C4-2B (cell line): ENCODE measurements at regions not wholly inside any gene's neighbourhood (a gene's known extent, or its start where the extent isn't known, plus 50 kb on each side); places are given as distances from the start of the nearest gene placed in this dataset.
A peak's percentile ranks its signal among the peaks of the same experiment; 100 is the strongest.

Experiments used
- H3K27ac ChIP-seq: fragments of 450-650 bp; 2 replicates; pipeline ENCODE4 v1.5.1; 2017
- CTCF ChIP-seq: fragments of 450-650 bp; conservative IDR thresholded peaks from 2 replicates; pipeline ENCODE4 v1.5.1; 2017; ENCODE audit warnings: mild to moderate bottlenecking
- ZFX ChIP-seq: fragments of 450-650 bp; IDR thresholded peaks from 2 replicates; pipeline ENCODE4 v1.6.1; 2017

DNA sequence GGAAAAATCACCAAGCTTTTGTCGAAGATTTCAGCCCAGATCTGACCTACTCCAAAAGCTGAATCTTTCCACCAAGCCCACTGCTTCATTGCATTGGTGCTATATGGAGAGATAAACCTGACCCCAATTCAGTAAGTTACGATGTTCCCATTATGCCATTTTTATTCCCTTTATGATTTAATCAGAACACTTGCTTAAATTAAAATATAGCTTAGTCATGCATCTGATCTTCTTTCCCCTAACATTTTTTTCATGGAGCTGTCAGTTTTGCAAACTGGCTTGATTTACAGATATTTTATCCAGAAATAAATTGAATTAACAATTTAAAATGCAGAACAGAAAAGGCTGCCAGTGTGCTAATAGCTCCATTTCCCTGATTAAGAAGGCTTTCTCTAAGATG, 503.5 kb upstream of the C1orf87 start:
- H3K27ac ChIP-seq, result no peak overlapping the region
- no peak for TF ChIP-seq CTCF
- TF ChIP-seq ZFX, result no peak

GRCh38 chr1:60575326-60575977, 501.9 kb upstream of the C1orf87 start:
- no peak overlapping the region for H3K27ac ChIP-seq
- no peak for TF ChIP-seq ZFX
- no peak for TF ChIP-seq CTCF

GRCh38 chr1:60573726-60574409, 500.3 kb upstream of the C1orf87 start:
- peak overlapping the region; percentile 80 for H3K27ac ChIP-seq
- TF ChIP-seq ZFX (no peak), CTCF (no peak)

- no peak overlapping the region for H3K27ac ChIP-seq
- no peak for TF ChIP-seq ZFX
- TF ChIP-seq CTCF, result no peak
These were observed 499.6 kb upstream of the C1orf87 start for GRCh38 chr1:60573121-60573520.

GRCh38 chr1:60572378-60572777, 498.8 kb upstream of the C1orf87 start:
- no peak for TF ChIP-seq ZFX
- no peak for TF ChIP-seq CTCF
- no peak overlapping the region for H3K27ac ChIP-seq

- TF ChIP-seq ZFX (no peak), CTCF (no peak)
- no peak overlapping the region for H3K27ac ChIP-seq
These were observed 498.2 kb upstream of the C1orf87 start for GRCh38 chr1:60571811-60572210.

DNA sequence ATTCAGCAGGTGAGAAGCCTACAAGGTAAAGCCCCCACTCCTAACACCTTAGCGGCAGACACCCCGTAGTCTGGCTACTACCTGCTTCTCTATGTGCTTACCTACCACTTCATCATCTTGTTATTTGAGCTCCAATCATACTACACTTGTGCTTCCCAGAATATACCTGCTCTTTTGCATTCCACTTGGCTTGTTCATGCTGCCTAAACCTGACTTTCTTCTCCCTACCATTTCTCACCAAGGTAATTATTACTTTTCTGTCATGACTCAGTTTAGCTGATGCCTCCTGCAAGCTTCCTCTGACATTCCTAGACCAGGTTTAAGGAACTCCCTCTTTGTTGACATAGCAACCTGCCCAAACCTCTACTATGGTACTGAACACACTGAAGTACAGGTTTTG, 495.6 kb upstream of the C1orf87 start:
- TF ChIP-seq CTCF, result no peak
- no peak for TF ChIP-seq ZFX
- no peak overlapping the region for H3K27ac ChIP-seq
